ENCODE measurements at regions not wholly inside any gene's neighbourhood (a gene's known extent, or its start where the extent isn't known, plus 50 kb on each side); places are given as distances from the start of the nearest gene placed in this dataset.

- TF ChIP-seq TAF1 (IDR thresholded peaks at IDR 0.05; ENCODE audit: low read depth, low read length) = no peak
- TF ChIP-seq POLR2A (IDR thresholded peaks at IDR 0.05; ENCODE audit: low read depth, low read length) = no peak
Measured at GRCh38 chr4:89664521-89664920, 172.4 kb downstream of the SNCA start.

Measured in GM12891 (cell line).